Stimulated activated CD8-positive, alpha-beta memory T cell treated with anti-CD3 and anti-CD28 coated beads, Interleukin-4, amount 100 ng/mL, for 24 hours (primary cell): ENCODE measurements at regions not wholly inside any gene's neighbourhood (a gene's known extent, or its start where the extent isn't known, plus 50 kb on each side); places are given as distances from the start of the nearest gene placed in this dataset.
A peak's percentile ranks its signal among the peaks of the same experiment; 100 is the strongest.

Experiments
- DNase-seq: peaks from one replicate; pipeline ENCODE4 v3.0.0-alpha.2; 2020; ENCODE audit warnings: low read depth

GRCh38 chr15:68871507-68871906 lies 50.8 kb upstream of the ANP32A start:
- no peak for DNase-seq

DNA sequence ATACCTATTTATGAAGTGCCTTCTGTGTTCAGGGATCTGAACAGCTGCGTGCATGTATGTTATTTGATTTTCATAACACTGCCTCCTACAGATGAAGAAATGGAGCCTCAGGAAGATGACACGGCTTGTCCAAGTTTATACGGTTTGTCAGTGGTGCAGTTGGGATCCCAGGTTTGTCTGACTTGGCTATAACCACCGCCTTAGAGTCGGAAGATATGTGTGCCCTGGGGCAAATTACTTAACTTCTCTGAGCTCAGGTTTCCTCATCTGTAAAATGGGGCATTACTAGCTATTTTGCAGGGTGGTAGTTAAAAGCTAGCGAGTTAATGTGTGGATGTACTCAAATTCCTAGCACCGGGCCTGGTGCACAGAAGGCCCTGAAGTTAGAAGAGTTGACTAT lies 54.1 kb upstream of the ANP32A start:
- no peak for DNase-seq

- peak; percentile 83 for DNase-seq
Observed at GRCh38 chr15:68875377-68876116, 54.8 kb upstream of the SPESP1 start.

- DNase-seq, result no peak
Observed at GRCh38 chr15:68877626-68878025, 52.7 kb upstream of the SPESP1 start.

DNA sequence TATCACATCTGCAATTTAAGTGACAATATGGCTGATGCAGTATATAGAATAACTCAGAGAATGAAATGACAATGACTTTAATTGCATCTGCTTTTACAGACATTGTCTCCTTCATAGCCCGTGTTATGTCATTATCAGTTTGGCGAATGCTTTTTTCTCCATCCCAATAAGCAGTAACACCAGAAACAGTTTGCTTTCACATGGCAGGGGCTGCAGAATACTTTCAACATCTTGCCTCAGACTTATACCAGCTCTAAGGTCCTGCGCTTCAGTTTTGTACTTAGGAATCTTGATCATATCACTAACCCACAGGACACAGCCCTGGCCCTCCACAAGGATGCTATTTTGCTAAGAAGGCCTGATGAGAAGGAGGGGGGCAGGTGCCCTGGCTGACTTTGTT lies 49.9 kb upstream of the SPESP1 start:
- no peak for DNase-seq
